WTC11 (cell line): ENCODE measurements at regions not wholly inside any gene's neighbourhood (a gene's known extent, or its start where the extent isn't known, plus 50 kb on each side); places are given as distances from the start of the nearest gene placed in this dataset.

Experiments
- ATF3 ChIP-seq: sonication (generic); formaldehyde crosslinking; conservative IDR thresholded peaks from 2 replicates; pipeline ENCODE4 v1.8.1; 2022; ENCODE audit warnings: mild to moderate bottlenecking, missing genetic modification reagents
- CTCF ChIP-seq: fragments of 200-600 bp; IDR thresholded peaks from 2 replicates; pipeline ENCODE4 v1.8.0; 2022; ENCODE audit warnings: antibody characterized with exemption
- NFE2L1 ChIP-seq: sonication (generic); formaldehyde crosslinking; IDR thresholded peaks from 2 replicates; pipeline ENCODE4 v1.8.1; 2023; ENCODE audit warnings: missing genetic modification reagents
- NFYB ChIP-seq: sonication (generic); formaldehyde crosslinking; conservative IDR thresholded peaks from 2 replicates; pipeline ENCODE4 v1.8.0; 2022; ENCODE audit warnings: low read depth, missing genetic modification reagents
- SMAD4 ChIP-seq: sonication (generic); formaldehyde crosslinking; IDR thresholded peaks from 2 replicates; pipeline ENCODE4 v1.8.0; 2022; ENCODE audit warnings: mild to moderate bottlenecking, missing genetic modification reagents
- STAT6 ChIP-seq: sonication (generic); formaldehyde crosslinking; conservative IDR thresholded peaks from 2 replicates; pipeline ENCODE4 v1.8.1; 2023; ENCODE audit warnings: mild to moderate bottlenecking, low read depth, missing genetic modification reagents, moderate library complexity
- ZNF121 ChIP-seq: sonication (generic); formaldehyde crosslinking; IDR thresholded peaks from 2 replicates; pipeline ENCODE4 v1.8.0; 2023; ENCODE audit warnings: missing genetic modification reagents
- ZNF416 ChIP-seq: fragments of 250-450 bp; sonication (Bioruptor Pico); IDR thresholded peaks from 2 replicates; pipeline ENCODE4 v1.9.0; 2021; ENCODE audit warnings: mild to moderate bottlenecking, inconsistent platforms

- no peak for TF ChIP-seq SMAD4 (CRISPR knock-in tag)
- TF ChIP-seq NFE2L1 = no peak
- no peak for TF ChIP-seq ZNF121 (CRISPR knock-in tag)
- TF ChIP-seq CTCF = no peak
- no peak for TF ChIP-seq ATF3
- no peak for TF ChIP-seq NFYB (CRISPR knock-in tag)
- TF ChIP-seq STAT6 (CRISPR knock-in tag) = no peak
- TF ChIP-seq ZNF416 = no peak
Observed at GRCh38 chr1:105838071-105838470, 1218.4 kb upstream of the PRMT6 start.
